ENCODE measurements at regions not wholly inside any gene's neighbourhood (a gene's known extent, or its start where the extent isn't known, plus 50 kb on each side); places are given as distances from the start of the nearest gene placed in this dataset.

GRCh38 chr22:49629261-49629570 lies 198.5 kb downstream of the BRD1 start (continued):
- TF ChIP-seq, protein P1, sequence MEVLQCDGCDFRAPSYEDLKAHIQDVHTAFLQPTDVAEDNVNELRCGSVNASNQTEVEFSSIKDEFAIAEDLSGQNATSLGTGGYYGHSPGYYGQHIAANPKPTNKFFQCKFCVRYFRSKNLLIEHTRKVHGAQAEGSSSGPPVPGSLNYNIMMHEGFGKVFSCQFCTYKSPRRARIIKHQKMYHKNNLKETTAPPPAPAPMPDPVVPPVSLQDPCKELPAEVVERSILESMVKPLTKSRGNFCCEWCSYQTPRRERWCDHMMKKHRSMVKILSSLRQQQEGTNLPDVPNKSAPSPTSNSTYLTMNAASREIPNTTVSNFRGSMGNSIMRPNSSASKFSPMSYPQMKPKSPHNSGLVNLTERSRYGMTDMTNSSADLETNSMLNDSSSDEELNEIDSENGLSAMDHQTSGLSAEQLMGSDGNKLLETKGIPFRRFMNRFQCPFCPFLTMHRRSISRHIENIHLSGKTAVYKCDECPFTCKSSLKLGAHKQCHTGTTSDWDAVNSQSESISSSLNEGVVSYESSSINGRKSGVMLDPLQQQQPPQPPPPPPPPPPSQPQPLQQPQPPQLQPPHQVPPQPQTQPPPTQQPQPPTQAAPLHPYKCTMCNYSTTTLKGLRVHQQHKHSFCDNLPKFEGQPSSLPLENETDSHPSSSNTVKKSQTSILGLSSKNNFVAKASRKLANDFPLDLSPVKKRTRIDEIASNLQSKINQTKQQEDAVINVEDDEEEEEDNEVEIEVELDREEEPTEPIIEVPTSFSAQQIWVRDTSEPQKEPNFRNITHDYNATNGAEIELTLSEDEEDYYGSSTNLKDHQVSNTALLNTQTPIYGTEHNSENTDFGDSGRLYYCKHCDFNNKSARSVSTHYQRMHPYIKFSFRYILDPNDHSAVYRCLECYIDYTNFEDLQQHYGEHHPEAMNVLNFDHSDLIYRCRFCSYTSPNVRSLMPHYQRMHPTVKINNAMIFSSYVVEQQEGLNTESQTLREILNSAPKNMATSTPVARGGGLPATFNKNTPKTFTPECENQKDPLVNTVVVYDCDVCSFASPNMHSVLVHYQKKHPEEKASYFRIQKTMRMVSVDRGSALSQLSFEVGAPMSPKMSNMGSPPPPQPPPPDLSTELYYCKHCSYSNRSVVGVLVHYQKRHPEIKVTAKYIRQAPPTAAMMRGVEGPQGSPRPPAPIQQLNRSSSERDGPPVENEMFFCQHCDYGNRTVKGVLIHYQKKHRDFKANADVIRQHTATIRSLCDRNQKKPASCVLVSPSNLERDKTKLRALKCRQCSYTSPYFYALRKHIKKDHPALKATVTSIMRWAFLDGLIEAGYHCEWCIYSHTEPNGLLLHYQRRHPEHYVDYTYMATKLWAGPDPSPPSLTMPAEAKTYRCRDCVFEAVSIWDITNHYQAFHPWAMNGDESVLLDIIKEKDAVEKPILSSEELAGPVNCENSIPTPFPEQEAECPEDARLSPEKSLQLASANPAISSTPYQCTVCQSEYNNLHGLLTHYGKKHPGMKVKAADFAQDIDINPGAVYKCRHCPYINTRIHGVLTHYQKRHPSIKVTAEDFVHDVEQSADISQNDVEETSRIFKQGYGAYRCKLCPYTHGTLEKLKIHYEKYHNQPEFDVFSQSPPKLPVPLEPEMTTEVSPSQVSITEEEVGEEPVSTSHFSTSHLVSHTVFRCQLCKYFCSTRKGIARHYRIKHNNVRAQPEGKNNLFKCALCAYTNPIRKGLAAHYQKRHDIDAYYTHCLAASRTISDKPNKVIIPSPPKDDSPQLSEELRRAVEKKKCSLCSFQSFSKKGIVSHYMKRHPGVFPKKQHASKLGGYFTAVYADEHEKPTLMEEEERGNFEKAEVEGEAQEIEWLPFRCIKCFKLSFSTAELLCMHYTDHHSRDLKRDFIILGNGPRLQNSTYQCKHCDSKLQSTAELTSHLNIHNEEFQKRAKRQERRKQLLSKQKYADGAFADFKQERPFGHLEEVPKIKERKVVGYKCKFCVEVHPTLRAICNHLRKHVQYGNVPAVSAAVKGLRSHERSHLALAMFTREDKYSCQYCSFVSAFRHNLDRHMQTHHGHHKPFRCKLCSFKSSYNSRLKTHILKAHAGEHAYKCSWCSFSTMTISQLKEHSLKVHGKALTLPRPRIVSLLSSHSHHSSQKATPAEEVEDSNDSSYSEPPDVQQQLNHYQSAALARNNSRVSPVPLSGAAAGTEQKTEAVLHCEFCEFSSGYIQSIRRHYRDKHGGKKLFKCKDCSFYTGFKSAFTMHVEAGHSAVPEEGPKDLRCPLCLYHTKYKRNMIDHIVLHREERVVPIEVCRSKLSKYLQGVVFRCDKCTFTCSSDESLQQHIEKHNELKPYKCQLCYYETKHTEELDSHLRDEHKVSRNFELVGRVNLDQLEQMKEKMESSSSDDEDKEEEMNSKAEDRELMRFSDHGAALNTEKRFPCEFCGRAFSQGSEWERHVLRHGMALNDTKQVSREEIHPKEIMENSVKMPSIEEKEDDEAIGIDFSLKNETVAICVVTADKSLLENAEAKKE (CRISPR knock-in tag; IDR thresholded peaks at IDR 0.05): no peak
- TF ChIP-seq NANOG (IDR thresholded peaks at IDR 0.05; ENCODE audit: borderline replicate concordance) (no peak), ZNF114 (CRISPR knock-in tag; IDR thresholded peaks at IDR 0.05) (no peak), JUNB (IDR thresholded peaks at IDR 0.05; ENCODE audit: unreplicated experiment) (no peak), EZH2 (IDR thresholded peaks at IDR 0.05; ENCODE audit: low read depth, unreplicated experiment) (no peak), ZNF331 (CRISPR knock-in tag; IDR thresholded peaks at IDR 0.05; ENCODE audit: low read depth) (no peak), CTCF (conservative IDR thresholded peaks at IDR 0.05; ENCODE audit: low read depth in 2 of 2) (no peak)

Data from GM23338 (cell line).